Naive B cell (primary cell): ENCODE measurements at regions not wholly inside any gene's neighbourhood (a gene's known extent, or its start where the extent isn't known, plus 50 kb on each side); places are given as distances from the start of the nearest gene placed in this dataset.

Experiments
- ATAC-seq, 2 donors: fragments of 150-1000 bp; cut with Tn5 transposase; 2 replicates each; pipeline ENCODE4 v1.10.0; 2021; ENCODE audit warnings: low read depth in 2 of 2, mild to moderate bottlenecking in 2 of 2, moderate library complexity in 2 of 2
- DNase-seq: peaks from one replicate; pipeline ENCODE4 v3.0.0; 2022
- H3K27ac Mint-ChIP-seq, 6 donors: one replicate each; pipeline ENCODE4 v1.8.0; 2020 to 2022; ENCODE audit warnings: mild to moderate bottlenecking in 6 of 6, mixed read lengths in 6 of 6, moderate library complexity in 5 of 6, inconsistent platforms in 2 of 6
- H3K27me3 Mint-ChIP-seq, 3 donors: one replicate each; pipeline ENCODE4 v1.8.0; 2021 to 2022; ENCODE audit warnings: mixed read lengths in 3 of 3, mild to moderate bottlenecking in 1 of 3
- H3K36me3 Mint-ChIP-seq, 2 donors: one replicate each; pipeline ENCODE4 v1.8.0; 2020 to 2022; ENCODE audit warnings: mixed read lengths in 2 of 2, inconsistent platforms in 1 of 2, mild to moderate bottlenecking in 1 of 2
- H3K4me1 Mint-ChIP-seq, 3 donors: one replicate each; pipeline ENCODE4 v1.8.0; 2020 to 2022; ENCODE audit warnings: mixed read lengths in 3 of 3, inconsistent platforms in 1 of 3, mild to moderate bottlenecking in 1 of 3, moderate library complexity in 1 of 3
- H3K4me3 Mint-ChIP-seq, 8 donors: one replicate each; pipeline ENCODE4 v1.8.0; 2020 to 2022; ENCODE audit warnings: mild to moderate bottlenecking in 8 of 8, mixed read lengths in 8 of 8, moderate library complexity in 8 of 8, inconsistent platforms in 2 of 8
- H3K9me3 Mint-ChIP-seq, 7 donors: one replicate each; pipeline ENCODE4 v1.8.0; 2020 to 2022; ENCODE audit warnings: mixed read lengths in 7 of 7, mild to moderate bottlenecking in 5 of 7, inconsistent platforms in 2 of 7, moderate library complexity in 1 of 7

DNA sequence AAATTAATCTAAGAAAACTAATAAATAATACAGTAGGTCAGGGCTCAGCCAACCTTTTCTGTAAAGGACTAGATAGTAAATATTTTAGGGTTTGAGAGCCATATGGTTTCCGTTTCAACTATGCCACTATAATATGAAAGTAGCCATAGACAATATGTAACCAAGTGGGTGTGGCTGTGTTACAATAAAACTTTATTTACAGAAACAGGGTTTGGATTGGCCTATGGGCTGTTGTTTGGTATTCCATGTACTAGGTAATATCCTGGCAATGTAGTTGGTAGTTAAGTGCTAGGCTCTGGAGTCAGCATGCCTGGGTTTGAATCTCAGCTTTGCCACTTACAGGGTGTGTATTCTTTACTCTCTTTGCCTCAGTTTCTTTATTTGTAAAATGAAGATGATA lies 156.5 kb upstream of the RPH3A start:
- Mint-ChIP-seq H3K27me3 (peaks cover 7 to 45% (median 43%) of the 10 kb centered on the region in 3 donors), H3K36me3 (no peaks in the 10 kb centered on the region), H3K4me3 (no peak overlapping the region), H3K4me1 (no peaks in the 10 kb centered on the region), H3K9me3 (peaks cover 0 to 9% (median 3%) of the 10 kb centered on the region in 7 donors), H3K27ac (no peak overlapping the region)
- ATAC-seq (no peak), DNase-seq (no peak)

DNA sequence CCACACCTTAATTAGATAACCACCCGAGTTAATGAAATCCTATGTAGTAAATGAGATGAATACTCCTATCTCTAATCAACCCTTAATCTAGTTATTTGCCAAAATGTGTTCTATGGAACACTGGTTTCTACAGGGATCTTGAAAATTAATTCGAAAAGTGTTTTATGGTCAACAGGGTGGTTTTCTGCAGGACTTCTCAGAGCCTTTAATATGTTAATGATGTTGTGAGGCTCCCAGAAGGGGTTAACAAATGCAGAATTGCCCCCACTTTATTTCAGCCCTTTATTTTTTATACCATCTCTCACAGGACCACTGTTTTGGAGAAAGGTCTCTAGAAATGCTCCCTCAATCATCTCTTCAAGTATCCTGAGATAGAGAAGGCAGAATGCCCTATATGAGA lies 153.1 kb upstream of the RPH3A start:
- no peaks in the 10 kb centered on the region for H3K4me1 Mint-ChIP-seq
- peaks cover 0 to 9% (median 2%) of the 10 kb centered on the region in 7 donors for H3K9me3 Mint-ChIP-seq
- DNase-seq, result no peak
- H3K36me3 Mint-ChIP-seq, result no peaks in the 10 kb centered on the region
- H3K27ac Mint-ChIP-seq, result no peak overlapping the region
- H3K27me3 Mint-ChIP-seq, result peaks cover 21 to 46% (median 26%) of the 10 kb centered on the region in 3 donors
- ATAC-seq, result no peak
- no peak overlapping the region for H3K4me3 Mint-ChIP-seq

DNA sequence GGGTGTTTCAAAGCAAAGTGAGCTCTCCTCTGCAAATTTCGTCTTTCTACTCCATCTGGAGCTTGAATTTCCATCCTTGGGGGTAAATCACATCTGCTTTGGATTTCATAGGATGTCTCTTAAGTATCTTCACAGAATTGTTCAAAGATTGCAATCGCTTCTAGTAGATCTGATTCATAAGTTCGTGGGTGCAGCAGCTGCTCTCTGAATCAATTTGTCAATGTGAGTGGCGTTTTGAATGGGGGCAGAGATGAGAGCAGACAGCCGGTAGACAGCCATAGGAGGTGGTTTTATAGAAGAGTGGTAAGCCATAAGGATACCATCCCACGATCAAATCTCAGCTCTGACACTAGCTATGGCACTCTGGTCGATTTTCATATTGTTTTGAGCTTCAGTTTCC lies 146.0 kb upstream of the RPH3A start:
- Mint-ChIP-seq H3K4me1 (no peaks in the 10 kb centered on the region), H3K4me3 (no peak overlapping the region), H3K27ac (no peak overlapping the region)

DNA sequence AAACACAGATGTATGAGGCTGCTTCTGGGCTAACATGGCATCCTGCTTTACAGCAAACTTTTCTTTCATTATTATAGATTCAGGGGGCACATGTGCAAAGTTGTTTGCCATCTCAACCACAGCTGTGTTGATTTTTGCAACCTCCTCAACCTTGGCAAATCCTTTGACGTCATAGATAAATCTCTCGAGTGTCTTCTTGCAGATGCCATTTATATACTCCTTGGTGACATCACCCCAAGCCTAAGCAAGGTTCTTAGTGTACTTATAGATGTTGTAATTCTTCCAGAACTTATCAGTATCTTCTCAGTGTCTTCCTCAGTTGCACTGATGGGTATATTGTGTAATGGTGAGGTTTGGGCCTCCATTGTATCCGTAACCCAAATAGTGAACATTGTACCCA lies 135.4 kb upstream of the RPH3A start:
- no peak overlapping the region for H3K4me3 Mint-ChIP-seq
- peaks cover 4 to 11% (median 10%) of the 10 kb centered on the region in 3 donors for H3K27me3 Mint-ChIP-seq
- H3K27ac Mint-ChIP-seq, result no peak overlapping the region
- DNase-seq (no peak), ATAC-seq (no peak)
- H3K36me3 Mint-ChIP-seq, result no peaks in the 10 kb centered on the region
- peaks cover 0 to 2% (median 0%) of the 10 kb centered on the region in 7 donors for H3K9me3 Mint-ChIP-seq
- no peaks in the 10 kb centered on the region for H3K4me1 Mint-ChIP-seq

More for the DNA sequence above, 146.0 kb upstream of the RPH3A start:
- no peak for ATAC-seq
- Mint-ChIP-seq H3K36me3 (no peaks in the 10 kb centered on the region), H3K9me3 (peaks cover 2 to 13% (median 6%) of the 10 kb centered on the region in 7 donors), H3K27me3 (peaks cover 24 to 34% (median 29%) of the 10 kb centered on the region in 3 donors)
- DNase-seq, result no peak

DNA sequence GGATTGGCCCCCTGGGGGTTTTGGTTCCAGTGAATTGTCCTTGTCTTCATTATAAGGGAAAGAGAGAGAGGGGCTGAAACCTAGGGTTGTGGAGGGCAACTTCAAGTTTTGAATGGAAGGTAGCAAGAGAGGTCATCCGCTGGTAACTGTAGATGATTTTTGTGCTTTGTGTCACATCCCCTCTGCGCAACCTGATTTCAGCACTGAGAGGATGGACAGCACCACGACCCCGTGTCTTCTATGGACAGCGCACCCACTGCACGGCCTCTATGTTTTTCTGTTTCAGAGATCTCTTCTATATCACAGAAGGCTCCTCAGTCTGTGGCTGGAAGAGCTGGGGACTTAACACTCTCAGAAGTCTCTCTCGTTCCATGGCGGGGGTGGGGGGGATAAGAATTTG lies 127.0 kb upstream of the RPH3A start:
- no peaks in the 10 kb centered on the region for H3K36me3 Mint-ChIP-seq
- peaks cover 43 to 54% (median 46%) of the 10 kb centered on the region in 3 donors for H3K27me3 Mint-ChIP-seq
- H3K9me3 Mint-ChIP-seq, result peaks cover 0 to 4% (median 0%) of the 10 kb centered on the region in 7 donors
- no peaks in the 10 kb centered on the region for H3K4me1 Mint-ChIP-seq
- no peak for ATAC-seq
- no peak for DNase-seq
- no peak overlapping the region for H3K27ac Mint-ChIP-seq
- H3K4me3 Mint-ChIP-seq, result no peak overlapping the region

DNA sequence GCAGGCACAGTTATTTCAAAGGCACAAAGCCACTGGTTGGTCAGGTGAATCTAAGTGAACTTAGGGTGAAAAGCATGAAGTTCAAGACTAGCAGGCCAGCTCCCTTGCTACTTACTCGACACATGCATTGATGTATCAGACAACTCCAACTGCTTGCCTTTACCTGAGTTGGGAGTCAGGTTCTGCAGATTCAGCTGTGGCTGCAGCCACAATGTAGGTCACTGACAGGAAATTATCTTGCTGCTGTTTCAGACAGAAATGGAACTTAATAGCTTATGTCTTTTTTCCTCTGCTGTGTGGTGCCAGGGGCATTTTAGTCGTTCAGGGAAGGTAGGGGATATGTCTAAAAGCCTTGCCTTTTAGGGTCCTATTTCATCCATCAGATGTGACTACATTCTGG lies 125.6 kb upstream of the RPH3A start:
- no peak overlapping the region for H3K27ac Mint-ChIP-seq
- DNase-seq, result no peak

DNA sequence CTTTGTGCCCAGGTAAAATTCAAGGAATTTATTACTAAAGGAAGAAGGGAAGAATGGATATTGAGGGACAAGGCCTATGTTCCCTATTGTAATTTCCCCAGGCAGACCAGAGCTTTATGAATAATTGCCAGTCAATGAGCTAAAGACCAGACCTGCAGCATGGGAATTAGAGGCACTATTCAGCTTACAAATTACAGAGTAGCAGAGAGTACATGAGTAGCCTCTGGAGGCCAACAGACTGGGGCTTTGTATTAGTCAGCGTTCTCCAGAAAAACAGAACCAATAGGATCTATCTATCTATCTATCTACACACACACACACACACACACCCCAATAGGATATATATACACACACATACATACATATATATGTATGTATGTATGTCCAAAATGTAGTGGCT lies 120.0 kb upstream of the RPH3A start:
- H3K36me3 Mint-ChIP-seq, result no peaks in the 10 kb centered on the region
- DNase-seq (no peak), ATAC-seq (no peak)
- no peak overlapping the region for H3K4me3 Mint-ChIP-seq
- H3K27ac Mint-ChIP-seq, result no peak overlapping the region
- H3K4me1 Mint-ChIP-seq, result no peaks in the 10 kb centered on the region
- H3K27me3 Mint-ChIP-seq, result peaks cover 16 to 35% (median 29%) of the 10 kb centered on the region in 3 donors
- H3K9me3 Mint-ChIP-seq, result no peaks in the 10 kb centered on the region

More for the DNA sequence above, 125.6 kb upstream of the RPH3A start:
- peaks cover 0 to 4% (median 0%) of the 10 kb centered on the region in 7 donors for H3K9me3 Mint-ChIP-seq
- H3K4me1 Mint-ChIP-seq, result no peaks in the 10 kb centered on the region
- no peak for ATAC-seq
- H3K27me3 Mint-ChIP-seq, result peaks cover 39 to 52% (median 46%) of the 10 kb centered on the region in 3 donors
- no peaks in the 10 kb centered on the region for H3K36me3 Mint-ChIP-seq
- no peak overlapping the region for H3K4me3 Mint-ChIP-seq

DNA sequence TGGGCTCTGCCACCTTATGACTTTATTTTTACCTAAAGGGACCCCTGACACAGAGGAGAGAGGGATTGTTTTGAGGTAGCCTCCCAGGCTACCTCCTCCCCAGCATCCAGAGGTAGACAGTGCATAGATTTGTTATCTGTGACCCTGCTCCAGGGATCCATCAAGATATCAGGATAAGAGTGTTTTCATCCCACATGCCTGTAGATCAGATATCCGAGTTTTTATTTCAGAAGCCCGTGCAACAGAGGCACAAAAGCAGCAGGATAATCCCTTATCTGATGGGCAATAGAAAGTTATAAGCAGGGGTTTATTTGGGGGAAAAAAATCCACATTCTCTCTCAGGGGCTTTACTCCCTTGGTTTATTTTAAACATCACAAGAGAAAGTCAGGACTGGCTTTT lies 117.0 kb upstream of the RPH3A start:
- H3K36me3 Mint-ChIP-seq, result no peaks in the 10 kb centered on the region
- no peaks in the 10 kb centered on the region for H3K4me1 Mint-ChIP-seq
- H3K27ac Mint-ChIP-seq, result no peak overlapping the region
- no peak overlapping the region for H3K4me3 Mint-ChIP-seq
- peaks cover 0 to 4% (median 0%) of the 10 kb centered on the region in 7 donors for H3K9me3 Mint-ChIP-seq
- no peak for ATAC-seq
- no peak for DNase-seq
- H3K27me3 Mint-ChIP-seq, result peaks cover 8 to 41% (median 31%) of the 10 kb centered on the region in 3 donors

DNA sequence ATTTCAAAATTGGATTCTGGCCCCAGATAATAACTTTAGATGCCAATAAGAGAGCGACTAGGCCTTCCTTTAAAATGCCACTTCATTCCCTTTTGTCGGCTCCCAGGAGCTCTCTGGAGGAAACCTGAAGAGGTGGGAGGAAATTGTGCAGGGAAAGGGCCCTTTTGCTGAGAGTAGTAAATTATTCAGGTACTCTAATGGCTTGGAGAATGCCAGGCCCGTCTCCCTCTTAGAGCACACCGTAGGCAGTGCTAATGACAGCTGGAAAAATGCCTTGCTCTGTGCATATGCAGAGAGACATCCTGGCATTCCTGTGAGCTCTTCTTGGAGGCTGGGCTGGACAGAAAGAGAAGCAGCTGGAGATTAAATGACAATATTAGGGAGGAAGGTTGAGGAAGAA lies 115.0 kb upstream of the RPH3A start:
- peaks cover 17 to 61% (median 42%) of the 10 kb centered on the region in 3 donors for H3K27me3 Mint-ChIP-seq

DNA sequence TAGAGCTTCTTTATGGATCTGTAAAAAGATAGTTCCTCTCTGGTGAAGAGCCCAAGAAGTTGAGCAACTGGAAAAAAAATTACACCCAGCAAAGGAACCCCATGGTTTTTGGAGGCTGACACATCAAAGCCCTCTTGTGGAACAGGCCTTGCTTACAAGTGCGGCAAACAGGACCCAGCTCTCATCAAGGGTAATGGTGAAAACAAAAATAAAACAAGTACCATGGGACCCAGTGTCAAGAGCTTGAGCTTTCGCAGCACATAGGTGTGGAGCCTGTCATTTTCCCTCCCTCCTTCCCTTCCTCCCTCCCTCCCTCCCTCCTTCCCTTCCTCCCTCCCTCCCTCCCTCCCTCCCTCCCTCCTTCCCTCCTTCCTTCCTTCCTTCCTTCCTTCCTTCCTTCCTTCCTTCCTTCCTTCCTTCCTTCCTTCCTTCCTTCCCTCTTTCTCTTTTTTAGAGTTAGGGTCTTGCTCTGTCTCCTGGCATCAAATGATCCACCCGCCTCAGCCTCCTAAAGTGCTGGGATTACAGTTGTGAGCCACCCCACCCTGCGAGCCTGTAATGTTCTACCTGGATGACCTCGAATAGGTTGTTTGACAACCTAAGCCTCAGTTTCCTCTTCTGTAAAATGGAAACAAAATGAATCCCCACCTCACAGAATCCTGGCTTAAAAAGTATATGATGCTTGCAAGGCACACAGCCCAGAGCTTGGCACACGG lies 114.3 kb upstream of the RPH3A start:
- H3K4me3 Mint-ChIP-seq, result no peak overlapping the region
- DNase-seq (no peak), ATAC-seq (no peak)
- H3K36me3 Mint-ChIP-seq, result no peaks in the 10 kb centered on the region
- peak overlapping the region in 1 of 6 donors; percentile 91 for H3K27ac Mint-ChIP-seq
- H3K9me3 Mint-ChIP-seq, result peaks cover 0 to 9% (median 2%) of the 10 kb centered on the region in 7 donors
- peaks cover 21 to 68% (median 42%) of the 10 kb centered on the region in 3 donors for H3K27me3 Mint-ChIP-seq
- no peaks in the 10 kb centered on the region for H3K4me1 Mint-ChIP-seq

More for the DNA sequence above, 115.0 kb upstream of the RPH3A start:
- H3K36me3 Mint-ChIP-seq, result no peaks in the 10 kb centered on the region
- H3K9me3 Mint-ChIP-seq, result peaks cover 0 to 9% (median 0%) of the 10 kb centered on the region in 7 donors
- ATAC-seq (no peak), DNase-seq (no peak)
- no peaks in the 10 kb centered on the region for H3K4me1 Mint-ChIP-seq
- no peak overlapping the region for H3K4me3 Mint-ChIP-seq
- no peak overlapping the region for H3K27ac Mint-ChIP-seq

DNA sequence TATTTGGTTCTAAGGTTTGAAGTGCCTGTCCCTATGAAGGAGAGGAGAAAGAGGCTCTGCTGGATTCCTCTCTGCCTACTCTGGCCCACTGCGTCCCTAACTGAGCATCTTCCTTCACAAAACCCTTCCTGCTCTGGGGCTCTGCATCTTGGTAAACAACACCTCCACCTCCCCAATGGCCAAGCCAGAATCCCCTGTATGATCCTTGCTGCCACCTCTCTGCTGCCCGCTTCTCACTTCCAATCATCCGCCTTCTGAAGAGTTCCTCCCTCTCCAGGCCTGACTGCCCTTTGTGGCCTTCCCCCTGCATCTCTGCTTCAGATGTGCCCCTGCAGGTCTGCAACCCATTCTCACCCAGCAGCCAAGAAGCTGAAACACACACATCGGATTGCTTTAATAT lies 110.6 kb upstream of the RPH3A start:
- Mint-ChIP-seq H3K4me3 (no peak overlapping the region), H3K27me3 (peaks cover 34 to 60% (median 42%) of the 10 kb centered on the region in 3 donors), H3K9me3 (peaks cover 0 to 13% (median 5%) of the 10 kb centered on the region in 7 donors), H3K36me3 (no peaks in the 10 kb centered on the region), H3K4me1 (no peaks in the 10 kb centered on the region), H3K27ac (peak overlapping the region in 1 of 6 donors; percentile 16)
- DNase-seq, result no peak
- no peak for ATAC-seq

DNA sequence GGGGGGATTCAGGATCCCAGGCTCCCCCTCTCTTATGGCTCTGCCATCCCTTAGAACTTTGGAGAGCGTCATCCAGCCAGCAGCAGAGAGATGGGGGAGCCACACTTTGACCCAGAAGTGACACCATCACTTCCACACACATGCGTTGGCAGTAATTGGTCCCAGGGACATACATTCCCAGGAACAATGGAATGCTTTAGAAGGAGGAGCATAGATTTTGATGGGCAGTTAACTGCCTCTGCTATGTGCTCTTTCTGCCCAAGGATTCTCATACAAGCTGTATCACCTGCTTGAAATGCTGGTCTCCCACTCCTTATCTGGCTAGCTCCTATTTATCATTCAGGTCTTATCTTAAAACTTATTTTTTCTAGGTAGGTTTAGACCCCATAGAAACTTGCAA lies 109.0 kb upstream of the RPH3A start:
- H3K4me1 Mint-ChIP-seq, result no peaks in the 10 kb centered on the region
- H3K4me3 Mint-ChIP-seq, result no peak overlapping the region
- peaks cover 36 to 55% (median 47%) of the 10 kb centered on the region in 3 donors for H3K27me3 Mint-ChIP-seq
- no peak overlapping the region for H3K27ac Mint-ChIP-seq
- H3K9me3 Mint-ChIP-seq, result peaks cover 0 to 13% (median 4%) of the 10 kb centered on the region in 7 donors
- ATAC-seq (no peak), DNase-seq (no peak)
- H3K36me3 Mint-ChIP-seq, result no peaks in the 10 kb centered on the region

DNA sequence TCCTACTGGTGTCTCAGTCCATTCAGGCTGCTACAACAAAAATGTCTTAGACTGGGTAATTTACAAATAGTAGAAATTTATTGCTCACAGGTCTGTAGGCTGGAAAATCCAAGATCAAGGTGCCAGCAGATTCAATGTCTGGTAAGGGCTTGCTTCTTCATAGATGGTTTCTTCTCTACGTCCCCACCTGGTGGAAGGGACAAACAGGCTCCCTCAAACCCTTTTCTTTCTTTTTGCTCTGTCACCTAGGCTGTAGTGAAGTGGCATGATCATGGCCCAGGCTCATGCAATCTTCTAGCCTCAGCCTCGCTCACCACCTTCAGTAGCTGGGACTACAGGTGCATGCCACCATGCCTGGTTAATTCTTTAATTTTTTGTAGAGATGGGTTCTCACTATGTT lies 106.8 kb upstream of the RPH3A start:
- ATAC-seq (no peak), DNase-seq (no peak)
- H3K27me3 Mint-ChIP-seq, result peaks cover 38 to 58% (median 48%) of the 10 kb centered on the region in 3 donors
- no peak overlapping the region for H3K4me3 Mint-ChIP-seq
- H3K36me3 Mint-ChIP-seq, result no peaks in the 10 kb centered on the region
- H3K4me1 Mint-ChIP-seq, result no peaks in the 10 kb centered on the region
- no peak overlapping the region for H3K27ac Mint-ChIP-seq
- H3K9me3 Mint-ChIP-seq, result peaks cover 0 to 12% (median 4%) of the 10 kb centered on the region in 7 donors

DNA sequence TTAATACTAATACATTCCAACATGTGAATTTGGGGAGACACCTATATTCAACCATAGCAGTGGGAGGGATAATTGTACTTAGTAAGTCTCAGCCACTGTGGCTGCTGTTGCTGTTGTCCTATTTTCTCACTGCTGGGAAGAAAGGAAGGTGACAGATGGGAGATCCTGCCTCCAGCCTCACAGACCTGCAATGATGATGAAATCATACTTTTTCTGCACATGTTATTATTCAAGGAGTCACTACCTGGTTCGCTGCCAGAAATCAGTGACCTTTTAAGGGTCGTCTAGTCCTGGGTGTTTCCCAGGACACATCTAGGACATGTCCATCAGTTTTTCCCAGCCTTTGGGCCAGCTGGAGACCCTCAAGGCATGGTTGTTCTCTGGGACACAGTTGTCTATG lies 106.2 kb upstream of the RPH3A start:
- H3K4me3 Mint-ChIP-seq, result no peak overlapping the region
- peaks cover 0 to 10% (median 4%) of the 10 kb centered on the region in 7 donors for H3K9me3 Mint-ChIP-seq
- H3K27me3 Mint-ChIP-seq, result peaks cover 35 to 55% (median 47%) of the 10 kb centered on the region in 3 donors
- ATAC-seq (no peak), DNase-seq (no peak)
- H3K4me1 Mint-ChIP-seq, result no peaks in the 10 kb centered on the region
- no peak overlapping the region for H3K27ac Mint-ChIP-seq
- H3K36me3 Mint-ChIP-seq, result no peaks in the 10 kb centered on the region
